ENCODE measurements at regions not wholly inside any gene's neighbourhood (a gene's known extent, or its start where the extent isn't known, plus 50 kb on each side); places are given as distances from the start of the nearest gene placed in this dataset.

DNA sequence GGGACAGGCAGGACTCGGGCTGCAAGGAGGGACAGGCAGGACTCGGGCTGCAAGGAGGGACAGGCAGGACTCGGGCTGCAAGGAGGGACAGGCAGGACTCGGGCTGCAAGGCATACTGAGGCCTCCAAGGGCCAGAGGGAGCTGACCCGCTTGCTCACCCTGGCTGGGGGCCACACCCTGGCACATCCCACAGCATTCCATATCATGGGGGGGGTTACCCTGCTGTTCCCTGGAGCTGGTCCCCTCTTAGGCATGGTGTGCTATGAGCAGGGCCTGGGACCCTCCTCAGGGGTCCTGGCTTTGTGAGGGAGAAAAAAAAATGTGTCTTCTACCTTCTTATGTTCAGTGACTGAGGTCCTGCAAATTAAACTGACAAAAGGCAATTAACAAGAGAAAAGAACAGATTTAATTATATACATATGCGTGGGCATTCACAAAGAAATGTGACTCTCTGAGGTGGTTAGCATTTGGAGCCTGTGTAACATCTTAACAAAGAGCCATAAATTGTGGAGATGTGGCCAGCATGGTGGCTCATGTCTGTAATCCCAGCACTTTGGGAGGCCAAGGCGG, 97.6 kb upstream of the ALDH1A3 start:
- no peaks in the 10 kb centered on the region for H4K20me1 ChIP-seq (ENCODE audit: insufficient read depth, low read length, poor library complexity, severe bottlenecking)
- no peak for TF ChIP-seq EZH2phosphoT487 (IDR thresholded peaks at IDR 0.05; ENCODE audit: borderline replicate concordance)
- TF ChIP-seq, protein P1, sequence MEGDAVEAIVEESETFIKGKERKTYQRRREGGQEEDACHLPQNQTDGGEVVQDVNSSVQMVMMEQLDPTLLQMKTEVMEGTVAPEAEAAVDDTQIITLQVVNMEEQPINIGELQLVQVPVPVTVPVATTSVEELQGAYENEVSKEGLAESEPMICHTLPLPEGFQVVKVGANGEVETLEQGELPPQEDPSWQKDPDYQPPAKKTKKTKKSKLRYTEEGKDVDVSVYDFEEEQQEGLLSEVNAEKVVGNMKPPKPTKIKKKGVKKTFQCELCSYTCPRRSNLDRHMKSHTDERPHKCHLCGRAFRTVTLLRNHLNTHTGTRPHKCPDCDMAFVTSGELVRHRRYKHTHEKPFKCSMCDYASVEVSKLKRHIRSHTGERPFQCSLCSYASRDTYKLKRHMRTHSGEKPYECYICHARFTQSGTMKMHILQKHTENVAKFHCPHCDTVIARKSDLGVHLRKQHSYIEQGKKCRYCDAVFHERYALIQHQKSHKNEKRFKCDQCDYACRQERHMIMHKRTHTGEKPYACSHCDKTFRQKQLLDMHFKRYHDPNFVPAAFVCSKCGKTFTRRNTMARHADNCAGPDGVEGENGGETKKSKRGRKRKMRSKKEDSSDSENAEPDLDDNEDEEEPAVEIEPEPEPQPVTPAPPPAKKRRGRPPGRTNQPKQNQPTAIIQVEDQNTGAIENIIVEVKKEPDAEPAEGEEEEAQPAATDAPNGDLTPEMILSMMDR (conservative IDR thresholded peaks at IDR 0.05; ENCODE audit: low read length) = no peak
- H3K27me3 ChIP-seq (ENCODE audit: insufficient read depth, low read length, poor library complexity, severe bottlenecking) = no peaks in the 10 kb centered on the region
- no peaks in the 10 kb centered on the region for H3K79me2 ChIP-seq (ENCODE audit: insufficient read depth, low read length)
- H3K9me3 ChIP-seq (ENCODE audit: insufficient read depth, low read depth, low read length) = no peaks in the 10 kb centered on the region
- no peak overlapping the region for H3K9ac ChIP-seq (ENCODE audit: low read depth, low read length, poor library complexity, severe bottlenecking)
- no peaks in the 10 kb centered on the region for H3K4me1 ChIP-seq (ENCODE audit: insufficient read depth, low read length, poor library complexity, severe bottlenecking)
- no peaks in the 10 kb centered on the region for H3K9me2 ChIP-seq (replicated peaks; ENCODE audit: low read depth, low read length)
- no peaks in the 10 kb centered on the region for H3K36me3 ChIP-seq (ENCODE audit: insufficient read depth, low read length)
- H3K4me2 ChIP-seq (ENCODE audit: low read depth, low read length, poor library complexity, severe bottlenecking) = no peak overlapping the region
- H3K4me3 ChIP-seq (ENCODE audit: low read length, poor library complexity, severe bottlenecking) = no peak overlapping the region
- H3F3A ChIP-seq (ENCODE audit: low read depth) = no peaks in the 10 kb centered on the region
- no peak overlapping the region for H2AFZ ChIP-seq (ENCODE audit: low read length)

DNA sequence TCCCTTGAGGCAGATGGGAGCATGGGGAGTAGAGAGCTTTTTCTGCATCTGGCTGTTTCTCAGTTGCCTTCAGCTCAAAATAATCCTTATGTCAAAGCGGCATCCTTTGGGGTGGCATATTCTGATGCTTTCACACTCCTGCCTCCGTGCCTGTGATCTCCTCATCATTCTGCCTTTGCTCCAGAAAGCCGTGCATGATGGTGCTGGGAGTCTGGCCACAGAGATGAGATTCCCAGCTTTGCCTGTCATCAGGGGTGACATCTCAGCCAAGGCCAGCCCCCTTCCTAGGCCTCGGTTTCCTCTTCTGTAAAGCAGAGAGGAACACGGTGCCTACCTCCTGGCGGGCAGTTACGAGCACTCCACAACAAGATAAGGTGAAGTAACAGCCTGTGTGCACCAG, 96.3 kb upstream of the ALDH1A3 start:
- Histone ChIP-seq H3K4me3 (ENCODE audit: low read length, poor library complexity, severe bottlenecking) (no peak overlapping the region), H3K4me2 (ENCODE audit: low read depth, low read length, poor library complexity, severe bottlenecking) (no peak overlapping the region), H3K27me3 (ENCODE audit: insufficient read depth, low read length, poor library complexity, severe bottlenecking) (no peaks in the 10 kb centered on the region)

DNA sequence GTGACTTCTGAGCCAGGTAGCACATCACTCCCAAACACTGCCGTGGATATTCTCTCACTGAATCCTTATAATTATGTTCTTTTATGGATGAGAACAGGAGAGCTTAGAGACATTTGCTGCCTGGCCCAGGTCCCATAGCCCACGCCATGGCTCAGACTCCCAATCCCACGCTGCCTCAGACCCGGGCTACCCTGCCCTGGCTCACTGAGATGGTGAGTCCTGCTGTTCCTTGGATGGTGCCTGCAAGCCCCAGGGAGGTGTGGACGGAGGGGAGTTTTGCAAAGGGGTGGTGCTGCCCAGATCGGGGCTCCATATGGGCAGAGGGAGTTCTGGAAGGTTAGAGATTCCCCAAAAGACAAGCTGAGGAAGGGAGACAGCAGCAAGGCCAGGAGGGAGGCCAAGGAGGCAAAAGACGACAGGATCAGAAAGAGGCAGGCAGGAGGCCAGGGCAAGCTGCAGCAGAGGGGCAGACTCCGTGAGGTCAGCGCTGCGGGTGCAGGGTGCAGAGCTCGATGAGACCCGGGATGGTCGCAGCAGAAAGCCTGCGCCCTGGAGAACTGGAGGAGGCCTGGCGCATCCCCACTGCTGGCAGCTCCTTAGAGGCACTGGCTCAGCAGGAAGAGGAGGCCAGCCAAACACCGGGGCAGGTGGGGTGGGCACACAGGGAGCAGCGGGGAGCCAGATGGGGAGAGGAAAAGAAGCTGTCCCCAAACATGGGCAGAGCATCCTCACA, 95.7 kb upstream of the ALDH1A3 start:
- TF ChIP-seq, protein P1 (conservative IDR thresholded peaks at IDR 0.05; ENCODE audit: low read length) = no peak
- TF ChIP-seq EZH2phosphoT487 (IDR thresholded peaks at IDR 0.05; ENCODE audit: borderline replicate concordance) = no peak

More for the DNA sequence above, 96.3 kb upstream of the ALDH1A3 start:
- H3K9me3 ChIP-seq (ENCODE audit: insufficient read depth, low read depth, low read length) = no peaks in the 10 kb centered on the region
- H3K36me3 ChIP-seq (ENCODE audit: insufficient read depth, low read length) = no peaks in the 10 kb centered on the region
- H3K79me2 ChIP-seq (ENCODE audit: insufficient read depth, low read length) = no peaks in the 10 kb centered on the region
- no peak for TF ChIP-seq EZH2phosphoT487 (IDR thresholded peaks at IDR 0.05; ENCODE audit: borderline replicate concordance)
- TF ChIP-seq, protein P1 (conservative IDR thresholded peaks at IDR 0.05; ENCODE audit: low read length) = no peak
- no peaks in the 10 kb centered on the region for H4K20me1 ChIP-seq (ENCODE audit: insufficient read depth, low read length, poor library complexity, severe bottlenecking)
- no peaks in the 10 kb centered on the region for H3F3A ChIP-seq (ENCODE audit: low read depth)
- no peaks in the 10 kb centered on the region for H3K4me1 ChIP-seq (ENCODE audit: insufficient read depth, low read length, poor library complexity, severe bottlenecking)
- H2AFZ ChIP-seq (ENCODE audit: low read length) = no peak overlapping the region
- H3K9ac ChIP-seq (ENCODE audit: low read depth, low read length, poor library complexity, severe bottlenecking) = no peak overlapping the region
- no peaks in the 10 kb centered on the region for H3K9me2 ChIP-seq (replicated peaks; ENCODE audit: low read depth, low read length)

More for the DNA sequence above, 95.7 kb upstream of the ALDH1A3 start:
- Histone ChIP-seq H4K20me1 (ENCODE audit: insufficient read depth, low read length, poor library complexity, severe bottlenecking) (no peaks in the 10 kb centered on the region), H3K4me2 (ENCODE audit: low read depth, low read length, poor library complexity, severe bottlenecking) (no peak overlapping the region), H3K9ac (ENCODE audit: low read depth, low read length, poor library complexity, severe bottlenecking) (no peak overlapping the region), H3F3A (ENCODE audit: low read depth) (no peaks in the 10 kb centered on the region), H3K79me2 (ENCODE audit: insufficient read depth, low read length) (no peaks in the 10 kb centered on the region), H3K36me3 (ENCODE audit: insufficient read depth, low read length) (no peaks in the 10 kb centered on the region), H3K4me1 (ENCODE audit: insufficient read depth, low read length, poor library complexity, severe bottlenecking) (no peaks in the 10 kb centered on the region), H2AFZ (ENCODE audit: low read length) (no peak overlapping the region), H3K4me3 (ENCODE audit: low read length, poor library complexity, severe bottlenecking) (no peak overlapping the region), H3K9me2 (replicated peaks; ENCODE audit: low read depth, low read length) (no peaks in the 10 kb centered on the region), H3K27me3 (ENCODE audit: insufficient read depth, low read length, poor library complexity, severe bottlenecking) (no peaks in the 10 kb centered on the region), H3K9me3 (ENCODE audit: insufficient read depth, low read depth, low read length) (no peaks in the 10 kb centered on the region)
